Central memory CD4-positive, alpha-beta T cell (primary cell): ENCODE measurements at regions not wholly inside any gene's neighbourhood (a gene's known extent, or its start where the extent isn't known, plus 50 kb on each side); places are given as distances from the start of the nearest gene placed in this dataset.

Source experiments
- DNase-seq: peaks from one replicate; pipeline ENCODE4 v3.0.0; 2022

GRCh38 chr5:155418960-155419579 lies 405.5 kb downstream of the KIF4B start:
- no peak for DNase-seq

GRCh38 chr5:155430192-155430591 lies 416.6 kb downstream of the KIF4B start:
- DNase-seq, result no peak

- DNase-seq, result no peak
These were observed 420.7 kb downstream of the KIF4B start for GRCh38 chr5:155434267-155434666.

- DNase-seq, result no peak
These were observed 421.1 kb downstream of the KIF4B start for GRCh38 chr5:155434681-155435080.

- DNase-seq, result no peak
These were observed 428.3 kb downstream of the KIF4B start for GRCh38 chr5:155441849-155442248.

- DNase-seq, result no peak
These were observed 437.6 kb downstream of the KIF4B start for GRCh38 chr5:155451106-155451505.

GRCh38 chr5:155455791-155456514 lies 442.4 kb downstream of the KIF4B start:
- no peak for DNase-seq

- no peak for DNase-seq
These were observed 446.4 kb downstream of the KIF4B start for GRCh38 chr5:155459889-155460500.

GRCh38 chr5:155460501-155460931 lies 447.0 kb downstream of the KIF4B start:
- DNase-seq, result no peak

GRCh38 chr5:155461304-155461703 lies 447.7 kb downstream of the KIF4B start:
- DNase-seq, result no peak

- no peak for DNase-seq
These were observed 453.3 kb downstream of the KIF4B start for GRCh38 chr5:155466851-155467250.

GRCh38 chr5:155471027-155471426 lies 457.5 kb downstream of the KIF4B start:
- DNase-seq, result no peak

- DNase-seq, result no peak
These were observed 459.2 kb downstream of the KIF4B start for GRCh38 chr5:155472780-155473179.

- no peak for DNase-seq
These were observed 461.8 kb downstream of the KIF4B start for GRCh38 chr5:155475318-155475717.

GRCh38 chr5:155480731-155481131 lies 467.2 kb downstream of the KIF4B start:
- no peak for DNase-seq

- DNase-seq, result no peak
These were observed 467.6 kb downstream of the KIF4B start for GRCh38 chr5:155481182-155481581.

- no peak for DNase-seq
These were observed 468.9 kb downstream of the KIF4B start for GRCh38 chr5:155482428-155482827.

- no peak for DNase-seq
These were observed 471.8 kb downstream of the KIF4B start for GRCh38 chr5:155485386-155485785.

GRCh38 chr5:155489949-155490348 lies 476.4 kb downstream of the KIF4B start:
- no peak for DNase-seq

GRCh38 chr5:155492191-155492590 lies 478.6 kb downstream of the KIF4B start:
- DNase-seq, result no peak

- DNase-seq, result no peak
These were observed 491.1 kb downstream of the KIF4B start for GRCh38 chr5:155504606-155505005.

GRCh38 chr5:155507363-155507762 lies 493.8 kb downstream of the KIF4B start:
- no peak for DNase-seq

GRCh38 chr5:155508673-155509072 lies 495.1 kb downstream of the KIF4B start:
- no peak for DNase-seq

GRCh38 chr5:155512329-155512728 lies 498.8 kb downstream of the KIF4B start:
- no peak for DNase-seq
